Esophagus muscularis mucosa (tissue), 3 donors: ENCODE measurements at regions not wholly inside any gene's neighbourhood (a gene's known extent, or its start where the extent isn't known, plus 50 kb on each side); places are given as distances from the start of the nearest gene placed in this dataset.

Source experiments
- CTCF ChIP-seq, 3 experiments: fragments of 200-600 bp in 2 of 3; fragments of 450-650 bp in 1 of 3; sonication (generic) in 2 of 3; IDR thresholded peaks; one replicate each; pipeline ENCODE4 v1.5.1; 2017 to 2019; ENCODE audit warnings: antibody characterized with exemption in 3 of 3, mild to moderate bottlenecking in 2 of 3, moderate library complexity in 1 of 3
- POLR2A ChIP-seq: fragments of 450-650 bp; IDR thresholded peaks from one replicate; pipeline ENCODE4 v1.6.1; 2017; ENCODE audit warnings: antibody characterized with exemption, moderate library complexity, mild to moderate bottlenecking, low read depth

GRCh38 chr5:39475159-39475571 is 50.4 kb upstream of the DAB2 start:
- TF ChIP-seq CTCF (IDR thresholded peaks at IDR 0.05) (no peak), POLR2A (no peak)
